ENCODE measurements at regions not wholly inside any gene's neighbourhood (a gene's known extent, or its start where the extent isn't known, plus 50 kb on each side); places are given as distances from the start of the nearest gene placed in this dataset.

GRCh38 chr15:69946870-69947269 lies 150.8 kb downstream of the TLE3 start:
- Histone ChIP-seq H3K4me3 (no peak overlapping the region), H3K27ac (no peak overlapping the region), H3K9me3 (no peaks in the 10 kb centered on the region), H3K27me3 (peaks cover 0 to 10% (median 0%) of the 10 kb centered on the region in 7 donors), H3K4me1 (no peaks in the 10 kb centered on the region), H3K36me3 (no peaks in the 10 kb centered on the region)
- TF ChIP-seq CTCF (IDR thresholded peaks at IDR 0.05), result no peak
- WGBS, 2 donors, result 83 to 87% methylated on average over 4 of the region's 4 CpGs
- DNase-seq (no peak), ATAC-seq (no peak)
- intact Hi-C loops (cut with DNase I), result no loop called here

- no peak for TF ChIP-seq CTCF (IDR thresholded peaks at IDR 0.05)
- Histone ChIP-seq H3K4me1 (no peaks in the 10 kb centered on the region), H3K4me3 (no peak overlapping the region), H3K9me3 (no peaks in the 10 kb centered on the region), H3K27me3 (peaks cover 0 to 6% (median 0%) of the 10 kb centered on the region in 7 donors), H3K36me3 (no peaks in the 10 kb centered on the region), H3K27ac (no peak overlapping the region)
- ATAC-seq (no peak), DNase-seq (no peak)
- intact Hi-C loops (cut with DNase I), result no loop called here
- WGBS, 2 donors, result 92 to 94% methylated on average over 2 of the region's 2 CpGs
Observed at GRCh38 chr15:69947394-69947793, 150.3 kb downstream of the TLE3 start.

- WGBS, 2 donors, result 81 to 85% methylated on average over 7 of the region's 7 CpGs
- no peak overlapping the region for H3K4me3 ChIP-seq
- no peak for TF ChIP-seq CTCF (IDR thresholded peaks at IDR 0.05)
- no peak for ATAC-seq
- DNase-seq, result no peak
- no peak overlapping the region for H3K27ac ChIP-seq
- peaks cover 0 to 11% (median 4%) of the 10 kb centered on the region in 7 donors for H3K27me3 ChIP-seq
- H3K9me3 ChIP-seq, result no peaks in the 10 kb centered on the region
- intact Hi-C loops (cut with DNase I), result no loop called here
- H3K36me3 ChIP-seq, result no peaks in the 10 kb centered on the region
- no peaks in the 10 kb centered on the region for H3K4me1 ChIP-seq
Observed at GRCh38 chr15:69949485-69949884, 148.2 kb downstream of the TLE3 start.

- intact Hi-C loops (cut with DNase I), result no loop called here
- TF ChIP-seq CTCF (IDR thresholded peaks at IDR 0.05), result no peak
- Histone ChIP-seq H3K4me3 (no peak overlapping the region), H3K9me3 (no peaks in the 10 kb centered on the region), H3K4me1 (no peaks in the 10 kb centered on the region), H3K27ac (no peak overlapping the region), H3K36me3 (no peaks in the 10 kb centered on the region), H3K27me3 (peaks cover 0 to 23% (median 10%) of the 10 kb centered on the region in 7 donors)
- WGBS, 2 donors, result 82 to 83% methylated on average over 2 of the region's 2 CpGs
- no peak for ATAC-seq
- no peak for DNase-seq
Observed at GRCh38 chr15:69951256-69951897, 146.3 kb downstream of the TLE3 start.

All from heart right ventricle (tissue), 16 donors.